ENCODE measurements at regions not wholly inside any gene's neighbourhood (a gene's known extent, or its start where the extent isn't known, plus 50 kb on each side); places are given as distances from the start of the nearest gene placed in this dataset.

- no peak for TF ChIP-seq CTCF (optimal IDR thresholded peaks at IDR 0.05 in 1 of 3, IDR thresholded peaks at IDR 0.05 in 1 of 3, conservative IDR thresholded peaks at IDR 0.05 in 1 of 3; ENCODE audit: extremely low read depth in 1 of 3, insufficient read depth in 2 of 3, low read length in 3 of 3)
- no peak for TF ChIP-seq EZH2 (IDR thresholded peaks at IDR 0.05; ENCODE audit: low read length)
Measured at GRCh38 chr4:66216252-66216651, 546.0 kb upstream of the EPHA5 start.

Measured in keratinocyte (primary cell).